ENCODE measurements at regions not wholly inside any gene's neighbourhood (a gene's known extent, or its start where the extent isn't known, plus 50 kb on each side); places are given as distances from the start of the nearest gene placed in this dataset.

- TF ChIP-seq ZNF347 (CRISPR knock-in tag; IDR thresholded peaks at IDR 0.05; ENCODE audit: low read depth): no peak
- no peak for TF ChIP-seq CUX1 (CRISPR knock-in tag; IDR thresholded peaks at IDR 0.05)
- no peak for TF ChIP-seq POLR2AphosphoS2 (IDR thresholded peaks at IDR 0.05; ENCODE audit: low read length)
- no peak for TF ChIP-seq CHD4 (IDR thresholded peaks at IDR 0.05; ENCODE audit: insufficient read depth, insufficient replicate concordance, low read depth, low read length, poor library complexity, severe bottlenecking)
- TF ChIP-seq ATF2 (CRISPR knock-in tag; IDR thresholded peaks at IDR 0.05): no peak
- no peak for TF ChIP-seq ZNF407 (IDR thresholded peaks at IDR 0.05; ENCODE audit: low read depth)
- no peak for TF ChIP-seq TAF15 (IDR thresholded peaks at IDR 0.05; ENCODE audit: low read depth, low read length)
- no peak for TF ChIP-seq SRSF3 (IDR thresholded peaks at IDR 0.05; ENCODE audit: insufficient read depth, low read length)
- TF ChIP-seq ZFPM2 (CRISPR knock-in tag; IDR thresholded peaks at IDR 0.05): no peak
- TF ChIP-seq RCOR1 (IDR thresholded peaks at IDR 0.05; ENCODE audit: borderline replicate concordance in 1 of 2, low read depth in 2 of 2, low read length in 2 of 2): no peak
Observed at GRCh38 chr5:34586117-34586885, 69.8 kb upstream of the RAI14 start (continued).

Measured in K562 (cell line).